ENCODE measurements at regions not wholly inside any gene's neighbourhood (a gene's known extent, or its start where the extent isn't known, plus 50 kb on each side); places are given as distances from the start of the nearest gene placed in this dataset.

GRCh38 chr10:33935350-33935749, 600.9 kb upstream of the NRP1 start:
- no peaks in the 10 kb centered on the region for H3K27me3 ChIP-seq (replicated peaks in 1 of 4; ENCODE audit: control extremely low read depth in 1 of 4, control insufficient read depth in 3 of 4, insufficient read depth in 4 of 4, low read length in 3 of 4)
- H3K4me3 ChIP-seq (ENCODE audit: control extremely low read depth in 1 of 5, extremely low read depth in 1 of 5, insufficient read depth in 1 of 5, low read depth in 2 of 5, low read length in 4 of 5) = no peak overlapping the region
- no peak overlapping the region for H3K9ac ChIP-seq (ENCODE audit: low read length)
- ChIA-PET POLR2A (no interaction called here), CTCF (no interaction called here)
- H3K36me3 ChIP-seq (replicated peaks in 1 of 2; ENCODE audit: control extremely low read depth in 1 of 2, control insufficient read depth in 1 of 2, extremely low read depth in 1 of 2, insufficient read depth in 2 of 2, low read length in 1 of 2) = no peaks in the 10 kb centered on the region
- no peaks in the 10 kb centered on the region for H3K4me1 Mint-ChIP-seq
- peaks cover under 1% of the 10 kb centered on the region for H3K9me3 Mint-ChIP-seq (ENCODE audit: insufficient read depth)
- H3K4me1 ChIP-seq (ENCODE audit: control insufficient read depth in 2 of 2, insufficient read depth in 2 of 2, low read length in 2 of 2) = no peaks in the 10 kb centered on the region
- H3K27ac ChIP-seq (ENCODE audit: low read length in 2 of 2) = no peak overlapping the region
- intact Hi-C loops (cut with micrococcal nuclease) = no loop called here
- H4K20me1 ChIP-seq (ENCODE audit: control insufficient read depth, insufficient read depth, low read length, poor library complexity, severe bottlenecking) = no peaks in the 10 kb centered on the region
- H3K79me2 ChIP-seq (ENCODE audit: control insufficient read depth, insufficient read depth, low read length) = no peaks in the 10 kb centered on the region
- 80% methylated on average over 2 of the region's 3 CpGs for WGBS (ENCODE audit: insufficient coverage)
- no peak overlapping the region for H3K4me3 Mint-ChIP-seq
- TF ChIP-seq EZH2 (IDR thresholded peaks at IDR 0.05; ENCODE audit: borderline replicate concordance, insufficient read depth, low read depth, low read length, poor library complexity, severe bottlenecking) (no peak), CTCF (IDR thresholded peaks at IDR 0.05) (no peak)
- no peaks in the 10 kb centered on the region for H3K27me3 Mint-ChIP-seq
- no peak overlapping the region for H2AFZ ChIP-seq (ENCODE audit: insufficient read depth, low read depth, low read length, poor library complexity, severe bottlenecking)
- no peak for ATAC-seq (ENCODE audit: low read depth)
- H3K9me3 ChIP-seq (ENCODE audit: control extremely low read depth in 1 of 3, control insufficient read depth in 2 of 3, insufficient read depth in 1 of 3, low read length in 2 of 3) = no peaks in the 10 kb centered on the region
- no peak overlapping the region for H3K4me2 ChIP-seq (replicated peaks; ENCODE audit: low read depth, low read length, poor library complexity, severe bottlenecking)
- DNase-seq = no peak
- no peak overlapping the region for H3K27ac Mint-ChIP-seq

GRCh38 chr10:33930079-33930478, 595.6 kb upstream of the NRP1 start:
- DNase-seq = no peak
- no peaks in the 10 kb centered on the region for H3K4me1 ChIP-seq (ENCODE audit: control insufficient read depth in 2 of 2, insufficient read depth in 2 of 2, low read length in 2 of 2)
- no peaks in the 10 kb centered on the region for H3K36me3 ChIP-seq (replicated peaks in 1 of 2; ENCODE audit: control extremely low read depth in 1 of 2, control insufficient read depth in 1 of 2, extremely low read depth in 1 of 2, insufficient read depth in 2 of 2, low read length in 1 of 2)
- ATAC-seq (ENCODE audit: low read depth) = no peak
- Mint-ChIP-seq H3K4me1 (no peaks in the 10 kb centered on the region), H3K4me3 (no peak overlapping the region), H3K27me3 (no peaks in the 10 kb centered on the region), H3K27ac (no peak overlapping the region), H3K9me3 (ENCODE audit: insufficient read depth) (peaks cover 2% of the 10 kb centered on the region)
- H4K20me1 ChIP-seq (ENCODE audit: control insufficient read depth, insufficient read depth, low read length, poor library complexity, severe bottlenecking) = no peaks in the 10 kb centered on the region
- ChIA-PET CTCF (no interaction called here), POLR2A (no interaction called here)
- no peak overlapping the region for H3K27ac ChIP-seq (ENCODE audit: low read length in 2 of 2)
- H3K4me3 ChIP-seq (ENCODE audit: control extremely low read depth in 1 of 5, extremely low read depth in 1 of 5, insufficient read depth in 1 of 5, low read depth in 2 of 5, low read length in 4 of 5) = no peak overlapping the region
- TF ChIP-seq CTCF (IDR thresholded peaks at IDR 0.05) (no peak), EZH2 (IDR thresholded peaks at IDR 0.05; ENCODE audit: borderline replicate concordance, insufficient read depth, low read depth, low read length, poor library complexity, severe bottlenecking) (no peak)
- H3K27me3 ChIP-seq (replicated peaks in 1 of 4; ENCODE audit: control extremely low read depth in 1 of 4, control insufficient read depth in 3 of 4, insufficient read depth in 4 of 4, low read length in 3 of 4) = no peaks in the 10 kb centered on the region
- intact Hi-C loops (cut with micrococcal nuclease) = no loop called here
- H3K79me2 ChIP-seq (ENCODE audit: control insufficient read depth, insufficient read depth, low read length) = no peaks in the 10 kb centered on the region
- no peak overlapping the region for H3K9ac ChIP-seq (ENCODE audit: low read length)
- peaks cover 0 to 6% (median 0%) of the 10 kb centered on the region in 3 donors for H3K9me3 ChIP-seq (ENCODE audit: control extremely low read depth in 1 of 3, control insufficient read depth in 2 of 3, insufficient read depth in 1 of 3, low read length in 2 of 3)
- no peak overlapping the region for H2AFZ ChIP-seq (ENCODE audit: insufficient read depth, low read depth, low read length, poor library complexity, severe bottlenecking)
- no peak overlapping the region for H3K4me2 ChIP-seq (replicated peaks; ENCODE audit: low read depth, low read length, poor library complexity, severe bottlenecking)
- 33% methylated on average over 1 of the region's 1 CpG for WGBS (ENCODE audit: insufficient coverage)

All from B cell (primary cell).